Esophagus muscularis mucosa (tissue), 3 donors: ENCODE measurements at regions not wholly inside any gene's neighbourhood (a gene's known extent, or its start where the extent isn't known, plus 50 kb on each side); places are given as distances from the start of the nearest gene placed in this dataset.

Experiments used
- CTCF ChIP-seq, 3 experiments: fragments of 200-600 bp in 2 of 3; fragments of 450-650 bp in 1 of 3; sonication (generic) in 2 of 3; IDR thresholded peaks; one replicate each; pipeline ENCODE4 v1.5.1; 2017 to 2019; ENCODE audit warnings: antibody characterized with exemption in 3 of 3, mild to moderate bottlenecking in 2 of 3, moderate library complexity in 1 of 3
- POLR2A ChIP-seq: fragments of 450-650 bp; IDR thresholded peaks from one replicate; pipeline ENCODE4 v1.6.1; 2017; ENCODE audit warnings: antibody characterized with exemption, moderate library complexity, mild to moderate bottlenecking, low read depth
- POLR2AphosphoS5 ChIP-seq, 2 donors: sonication (generic); formaldehyde crosslinking; IDR thresholded peaks; one replicate each; pipeline ENCODE4 v1.6.1; 2017; ENCODE audit warnings: antibody characterized with exemption in 2 of 2

GRCh38 chr1:70616946-70617345 lies 205.9 kb downstream of the CTH start:
- TF ChIP-seq CTCF (IDR thresholded peaks at IDR 0.05) (no peak), POLR2AphosphoS5 (IDR thresholded peaks at IDR 0.05) (no peak), POLR2A (no peak)
